ENCODE measurements at regions not wholly inside any gene's neighbourhood (a gene's known extent, or its start where the extent isn't known, plus 50 kb on each side); places are given as distances from the start of the nearest gene placed in this dataset.
A peak's percentile ranks its signal among the peaks of the same experiment; 100 is the strongest.

- no peak for ATAC-seq
- 39 to 58% (median 54%) methylated on average over 4 of the region's 4 CpGs for WGBS, 4 donors
- intact Hi-C loops (cut with DNase I) = no loop called here
- H3K36me3 ChIP-seq = no peaks in the 10 kb centered on the region
- H3K9me3 ChIP-seq = no peaks in the 10 kb centered on the region
- H3K4me1 ChIP-seq = peaks cover 0 to 9% (median 0%) of the 10 kb centered on the region in 12 donors
- no peaks in the 10 kb centered on the region for H3K27me3 ChIP-seq
- no peak overlapping the region for H3K27ac ChIP-seq
- H3K4me3 ChIP-seq = no peak overlapping the region
- TF ChIP-seq CTCF (IDR thresholded peaks at IDR 0.05) = no peak
- no peak for DNase-seq
Observed at GRCh38 chr17:68711858-68712257, 110.7 kb upstream of the FAM20A start.

GRCh38 chr17:68710976-68711375, 109.8 kb upstream of the FAM20A start:
- 80 to 93% (median 83%) methylated on average over 1 of the region's 1 CpG for WGBS, 4 donors
- ATAC-seq (no peak), DNase-seq (no peak)
- H3K36me3 ChIP-seq = no peaks in the 10 kb centered on the region
- no peaks in the 10 kb centered on the region for H3K9me3 ChIP-seq
- intact Hi-C loops (cut with DNase I) = no loop called here
- H3K27ac ChIP-seq = peak overlapping the region in 8 of 12 donors; percentile 29 to 66 (median 50)
- TF ChIP-seq POLR2A (IDR thresholded peaks at IDR 0.05) (no peak), CTCF (IDR thresholded peaks at IDR 0.05) (no peak)
- no peak overlapping the region for H3K4me3 ChIP-seq
- peaks cover 0 to 16% (median 0%) of the 10 kb centered on the region in 12 donors for H3K4me1 ChIP-seq
- H3K27me3 ChIP-seq = no peaks in the 10 kb centered on the region

GRCh38 chr17:68710035-68710780, 109.0 kb upstream of the FAM20A start:
- intact Hi-C loops (cut with DNase I) = no loop called here
- Histone ChIP-seq H3K4me3 (peak overlapping the region in 3 of 12 donors; percentile 5 to 14 (median 10)), H3K27me3 (no peaks in the 10 kb centered on the region), H3K4me1 (peaks cover 0 to 20% (median 0%) of the 10 kb centered on the region in 12 donors), H3K9me3 (no peaks in the 10 kb centered on the region), H3K36me3 (no peaks in the 10 kb centered on the region), H3K27ac (peak overlapping the region in 9 of 12 donors; percentile 24 to 66 (median 46))
- WGBS, 4 donors = 52 to 57% (median 53%) methylated on average over 11 of the region's 11 CpGs
- peak in 1 of 4 donors; percentile 38 for ATAC-seq
- DNase-seq = no peak
- TF ChIP-seq CTCF (IDR thresholded peaks at IDR 0.05) (no peak), POLR2A (IDR thresholded peaks at IDR 0.05) (no peak)

- Histone ChIP-seq H3K27me3 (no peaks in the 10 kb centered on the region), H3K4me1 (peaks cover 0 to 20% (median 0%) of the 10 kb centered on the region in 12 donors), H3K4me3 (no peak overlapping the region), H3K9me3 (no peaks in the 10 kb centered on the region), H3K27ac (peak overlapping the region in 3 of 12 donors; percentile 37 to 66 (median 46)), H3K36me3 (no peaks in the 10 kb centered on the region)
- DNase-seq = no peak
- TF ChIP-seq POLR2A (IDR thresholded peaks at IDR 0.05) (no peak), CTCF (IDR thresholded peaks at IDR 0.05) (no peak)
- ATAC-seq = no peak
- intact Hi-C loops (cut with DNase I) = no loop called here
- 86 to 95% (median 88%) methylated on average over 6 of the region's 6 CpGs for WGBS, 4 donors
Observed at GRCh38 chr17:68709461-68709860, 108.3 kb upstream of the FAM20A start.

Data from heart left ventricle (tissue), 16 donors.